ENCODE measurements at regions not wholly inside any gene's neighbourhood (a gene's known extent, or its start where the extent isn't known, plus 50 kb on each side); places are given as distances from the start of the nearest gene placed in this dataset.

DNA sequence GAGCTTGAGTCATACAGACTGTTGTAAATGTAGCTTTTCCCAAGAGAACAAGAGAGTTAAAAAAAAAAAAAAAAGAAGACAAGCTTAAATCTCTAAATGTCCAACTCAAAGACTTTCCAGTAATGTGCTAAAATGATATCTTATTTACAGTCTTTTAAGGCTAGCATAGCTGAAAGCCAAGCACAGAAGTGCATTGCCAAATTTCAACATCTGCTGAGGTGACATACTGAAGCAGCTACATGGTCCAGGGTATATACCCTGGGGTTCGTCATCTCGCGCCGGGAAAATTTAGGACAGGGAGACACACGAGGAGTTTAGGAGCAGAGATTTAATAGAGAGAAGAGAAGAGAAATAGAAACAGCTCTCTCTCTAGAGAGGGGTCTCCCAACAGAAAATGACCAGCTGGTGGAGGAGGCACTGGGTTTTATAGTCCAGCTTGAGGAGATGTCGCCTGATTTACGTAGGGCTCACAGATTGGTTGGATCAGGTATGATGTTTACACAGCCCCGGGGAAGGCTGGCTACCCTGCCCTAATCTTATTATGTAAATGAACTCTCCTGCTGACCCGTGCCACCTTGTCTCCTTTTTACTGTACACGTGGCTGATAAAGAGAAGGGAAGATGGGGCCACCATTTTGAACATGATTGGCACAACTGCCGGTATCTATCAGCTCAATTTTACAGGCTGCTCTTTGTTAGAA lies 172.7 kb downstream of the TRIM33 start:
- no peaks in the 10 kb centered on the region for H3K36me3 ChIP-seq
- 73 to 78% methylated on average over 11 of the region's 11 CpGs for WGBS, 2 donors
- intact Hi-C loops (cut with DNase I) = no loop called here
- no peak overlapping the region for H3K4me3 ChIP-seq
- TF ChIP-seq CTCF (IDR thresholded peaks at IDR 0.05) = no peak
- TF ChIP-seq POLR2AphosphoS5 (IDR thresholded peaks at IDR 0.05) = no peak
- no peak for DNase-seq
- H3K27me3 ChIP-seq = no peaks in the 10 kb centered on the region
- no peak overlapping the region for H3K27ac ChIP-seq
- no peaks in the 10 kb centered on the region for H3K4me1 ChIP-seq
- no peaks in the 10 kb centered on the region for H3K9me3 ChIP-seq

GRCh38 chr1:114337417-114337816 lies 173.6 kb downstream of the TRIM33 start:
- no peaks in the 10 kb centered on the region for H3K36me3 ChIP-seq
- no peaks in the 10 kb centered on the region for H3K4me1 ChIP-seq
- no peak overlapping the region for H3K4me3 ChIP-seq
- no peak for DNase-seq
- no peak for TF ChIP-seq POLR2A (IDR thresholded peaks at IDR 0.05)
- H3K9me3 ChIP-seq = no peaks in the 10 kb centered on the region
- H3K27me3 ChIP-seq = no peaks in the 10 kb centered on the region
- 80 to 85% methylated on average over 4 of the region's 4 CpGs for WGBS, 2 donors
- H3K27ac ChIP-seq = no peak overlapping the region
- intact Hi-C loops (cut with DNase I) = no loop called here

- TF ChIP-seq EP300 (IDR thresholded peaks at IDR 0.05) (no peak), CTCF (IDR thresholded peaks at IDR 0.05) (no peak), POLR2A (IDR thresholded peaks at IDR 0.05) (no peak), POLR2AphosphoS5 (IDR thresholded peaks at IDR 0.05) (no peak)
- no peak for DNase-seq
- no peaks in the 10 kb centered on the region for H3K9me3 ChIP-seq
- H3K4me1 ChIP-seq = no peaks in the 10 kb centered on the region
- H3K27ac ChIP-seq = no peak overlapping the region
- no peaks in the 10 kb centered on the region for H3K27me3 ChIP-seq
- H3K4me3 ChIP-seq = no peak overlapping the region
- intact Hi-C loops (cut with DNase I) = no loop called here
- WGBS, 2 donors = 93 to 95% methylated on average over 2 of the region's 2 CpGs
- no peaks in the 10 kb centered on the region for H3K36me3 ChIP-seq
Measured at GRCh38 chr1:114336360-114336759, 174.6 kb downstream of the TRIM33 start.

GRCh38 chr1:114335273-114335672 lies 175.7 kb downstream of the TRIM33 start:
- H3K27ac ChIP-seq = no peak overlapping the region
- no peaks in the 10 kb centered on the region for H3K4me1 ChIP-seq
- no peak for TF ChIP-seq POLR2A (IDR thresholded peaks at IDR 0.05)
- TF ChIP-seq POLR2AphosphoS5 (IDR thresholded peaks at IDR 0.05) = no peak
- no peak for TF ChIP-seq CTCF (IDR thresholded peaks at IDR 0.05)
- no peak for TF ChIP-seq EP300 (IDR thresholded peaks at IDR 0.05)
- no peak for DNase-seq
- H3K36me3 ChIP-seq = no peaks in the 10 kb centered on the region
- H3K9me3 ChIP-seq = no peaks in the 10 kb centered on the region
- intact Hi-C loops (cut with DNase I) = no loop called here
- no peak overlapping the region for H3K4me3 ChIP-seq
- no peaks in the 10 kb centered on the region for H3K27me3 ChIP-seq

- H3K27ac ChIP-seq = no peak overlapping the region
- H3K4me1 ChIP-seq = no peaks in the 10 kb centered on the region
- H3K36me3 ChIP-seq = no peaks in the 10 kb centered on the region
- H3K4me3 ChIP-seq = no peak overlapping the region
- no peaks in the 10 kb centered on the region for H3K27me3 ChIP-seq
- no peak for TF ChIP-seq CTCF (IDR thresholded peaks at IDR 0.05)
- no peak for TF ChIP-seq POLR2AphosphoS5 (IDR thresholded peaks at IDR 0.05)
- no peak for TF ChIP-seq EP300 (IDR thresholded peaks at IDR 0.05)
- no peak for TF ChIP-seq POLR2A (IDR thresholded peaks at IDR 0.05)
- intact Hi-C loops (cut with DNase I) = no loop called here
- DNase-seq = no peak
- H3K9me3 ChIP-seq = no peaks in the 10 kb centered on the region
Measured at GRCh38 chr1:114334297-114334696, 176.7 kb downstream of the TRIM33 start.

Data from sigmoid colon (tissue), 6 donors.